Keratinocyte (primary cell): ENCODE measurements at regions not wholly inside any gene's neighbourhood (a gene's known extent, or its start where the extent isn't known, plus 50 kb on each side); places are given as distances from the start of the nearest gene placed in this dataset.

Source experiments
- DNase-seq: peaks from one replicate; pipeline ENCODE4 v3.0.0-alpha.2; 2011; ENCODE audit warnings: low read depth, missing footprints, low spot score
- FAIRE-seq: peaks from 2 replicates; lab custom pipeline; 2011; peaks lifted over from hg19 to GRCh38; lab: Jason Lieb, UNC
- H2AFZ ChIP-seq: 2 replicates; pipeline ENCODE4 v1.6.0; 2012; ENCODE audit warnings: low read length, control low read depth, inconsistent platforms; ENCODE audit not compliant: control insufficient read depth
- H3K27ac ChIP-seq: 2 replicates; pipeline ENCODE4 v1.5.1; 2011; ENCODE audit warnings: low read length; ENCODE audit not compliant: control insufficient read depth, insufficient read depth
- H3K27me3 ChIP-seq: 3 replicates; pipeline ENCODE4 v1.6.0; 2011; ENCODE audit warnings: low read length; ENCODE audit not compliant: control insufficient read depth, insufficient read depth; ENCODE audit errors: extremely low read depth
- H3K36me3 ChIP-seq, 2 experiments: 2 replicates in 1 of 2; 3 replicates in 1 of 2; pipeline ENCODE4 v1.5.1; 2011; ENCODE audit warnings: low read length in 2 of 2, mild to moderate bottlenecking in 1 of 2; ENCODE audit not compliant: control insufficient read depth in 2 of 2, insufficient read depth in 2 of 2; ENCODE audit errors: extremely low read depth in 1 of 2
- H3K4me1 ChIP-seq: 3 replicates; pipeline ENCODE4 v1.5.1; 2011; ENCODE audit warnings: low read length; ENCODE audit not compliant: control insufficient read depth, insufficient read depth; ENCODE audit errors: extremely low read depth
- H3K4me2 ChIP-seq: 3 replicates; pipeline ENCODE4 v1.6.0; 2011; ENCODE audit warnings: low read depth, low read length; ENCODE audit not compliant: control insufficient read depth, insufficient read depth; ENCODE audit errors: extremely low read depth
- H3K4me3 ChIP-seq, 3 experiments: fragments of 200-600 bp in 1 of 3; sonication (generic) in 1 of 3; 2 replicates in 2 of 3; 3 replicates in 1 of 3; pipeline ENCODE4 v1.5.1; 2011 to 2016; ENCODE audit warnings: low read length in 3 of 3, mild to moderate bottlenecking in 3 of 3, control low read depth in 2 of 3, inconsistent platforms in 1 of 3, low read depth in 1 of 3, mixed read lengths in 1 of 3, mixed run types in 1 of 3, moderate library complexity in 1 of 3; ENCODE audit not compliant: control insufficient read depth in 2 of 3, insufficient read depth in 2 of 3; ENCODE audit errors: extremely low read depth in 1 of 3
- H3K79me2 ChIP-seq: 2 replicates; pipeline ENCODE4 v1.6.0; 2012; ENCODE audit warnings: low read length; ENCODE audit not compliant: control insufficient read depth, insufficient read depth
- H3K9ac ChIP-seq: 3 replicates; pipeline ENCODE4 v1.6.0; 2011; ENCODE audit warnings: low read length; ENCODE audit not compliant: control insufficient read depth, insufficient read depth; ENCODE audit errors: extremely low read depth
- H3K9me1 ChIP-seq: 3 replicates; pipeline ENCODE4 v1.6.0; 2011; ENCODE audit warnings: low read length; ENCODE audit not compliant: control insufficient read depth, insufficient read depth; ENCODE audit errors: extremely low read depth
- H3K9me3 ChIP-seq: 2 replicates; pipeline ENCODE4 v1.5.1; 2012; ENCODE audit warnings: low read depth, low read length; ENCODE audit not compliant: control insufficient read depth
- H4K20me1 ChIP-seq: 3 replicates; pipeline ENCODE4 v1.6.0; 2011; ENCODE audit warnings: low read length; ENCODE audit not compliant: control insufficient read depth, insufficient read depth; ENCODE audit errors: extremely low read depth
- CTCF ChIP-seq, 3 experiments: IDR thresholded peaks in 1 of 3; conservative IDR thresholded peaks in 1 of 3; optimal IDR thresholded peaks in 1 of 3; 2 replicates in 2 of 3; 3 replicates in 1 of 3; pipeline versions ENCODE3 to v1.5.1; 2011; ENCODE audit warnings: low read length in 3 of 3, mild to moderate bottlenecking in 3 of 3, moderate library complexity in 2 of 3, control low read depth in 1 of 3, inconsistent platforms in 1 of 3; ENCODE audit not compliant: insufficient read depth in 2 of 3; ENCODE audit errors: extremely low read depth in 1 of 3
- EZH2 ChIP-seq: IDR thresholded peaks from one replicate; pipeline ENCODE4 v1.6.1; 2012; ENCODE audit warnings: inconsistent platforms, mild to moderate bottlenecking, low read length, moderate library complexity
- dilution Hi-C: fragments of 300-500 bp; cut with MboI; formaldehyde crosslinking; loops from one replicate; pipeline ENCODE4 v1.7.0; 2020; ENCODE audit warnings: low sequenced_read_pairs; ENCODE audit not compliant: extremely low pct_ligation_motif_present

GRCh38 chr13:73492811-73493210 lies 434.0 kb downstream of the KLF5 start:
- TF ChIP-seq EZH2, result no peak
- no peak for TF ChIP-seq CTCF (optimal IDR thresholded peaks at IDR 0.05 in 1 of 3, IDR thresholded peaks at IDR 0.05 in 1 of 3, conservative IDR thresholded peaks at IDR 0.05 in 1 of 3; ENCODE audit: extremely low read depth in 1 of 3, insufficient read depth in 2 of 3, low read length in 3 of 3)
- no peaks in the 10 kb centered on the region for H3K9me1 ChIP-seq
- no peaks in the 10 kb centered on the region for H3K27me3 ChIP-seq
- peaks cover 16% of the 10 kb centered on the region for H3K4me1 ChIP-seq
- H3K9ac ChIP-seq, result no peak overlapping the region
- H3K36me3 ChIP-seq, result no peaks in the 10 kb centered on the region
- no peak overlapping the region for H3K27ac ChIP-seq
- H2AFZ ChIP-seq, result peak overlapping the region; percentile 54
- no peaks in the 10 kb centered on the region for H3K79me2 ChIP-seq
- FAIRE-seq, result no peak
- no peak overlapping the region for H3K4me2 ChIP-seq
- dilution Hi-C loops, result no loop called here
- no peak overlapping the region for H3K4me3 ChIP-seq
- H3K9me3 ChIP-seq, result no peaks in the 10 kb centered on the region
- no peaks in the 10 kb centered on the region for H4K20me1 ChIP-seq
- no peak for DNase-seq

DNA sequence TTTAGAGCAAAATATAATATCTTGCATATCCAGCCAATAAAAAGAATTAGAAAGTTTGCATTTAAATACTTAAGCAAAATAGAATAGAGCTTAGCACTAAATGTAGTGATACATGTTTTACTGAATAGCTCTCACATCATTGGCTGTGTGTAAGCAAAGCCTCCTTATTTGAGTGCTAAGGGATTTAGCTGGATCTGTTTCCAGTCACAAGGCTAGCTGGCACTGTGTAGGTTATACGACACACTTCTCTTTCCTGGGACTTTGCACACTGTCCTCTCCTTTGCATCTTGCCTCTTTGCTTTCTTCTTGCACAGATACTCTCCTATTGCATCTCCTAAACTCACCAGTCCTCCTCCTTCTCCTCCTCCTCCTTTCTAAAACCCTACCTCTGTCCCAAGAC lies 423.8 kb downstream of the KLF5 start:
- Histone ChIP-seq H3K27ac (no peak overlapping the region), H3K4me1 (no peaks in the 10 kb centered on the region), H2AFZ (no peak overlapping the region), H3K9me1 (no peaks in the 10 kb centered on the region), H4K20me1 (no peaks in the 10 kb centered on the region), H3K9me3 (no peaks in the 10 kb centered on the region), H3K9ac (no peak overlapping the region), H3K79me2 (no peaks in the 10 kb centered on the region), H3K4me3 (no peak overlapping the region), H3K4me2 (no peak overlapping the region), H3K27me3 (no peaks in the 10 kb centered on the region), H3K36me3 (no peaks in the 10 kb centered on the region)
- DNase-seq (no peak), FAIRE-seq (no peak)
- dilution Hi-C loops, result no loop called here
- TF ChIP-seq CTCF (optimal IDR thresholded peaks at IDR 0.05 in 1 of 3, IDR thresholded peaks at IDR 0.05 in 1 of 3, conservative IDR thresholded peaks at IDR 0.05 in 1 of 3; ENCODE audit: extremely low read depth in 1 of 3, insufficient read depth in 2 of 3, low read length in 3 of 3) (no peak), EZH2 (no peak)
